Endodermal cell (in vitro differentiated cells): ENCODE measurements at regions not wholly inside any gene's neighbourhood (a gene's known extent, or its start where the extent isn't known, plus 50 kb on each side); places are given as distances from the start of the nearest gene placed in this dataset.

Experiments used
- DNase-seq: peaks from one replicate; pipeline ENCODE4 v3.0.0-alpha.2; 2017
- H3K27ac ChIP-seq: 2 replicates; pipeline ENCODE4 v1.5.1; 2013; ENCODE audit warnings: mild to moderate bottlenecking, low read depth, low read length, moderate library complexity
- H3K27me3 ChIP-seq: 2 replicates; pipeline ENCODE4 v1.6.1; 2013; ENCODE audit warnings: mild to moderate bottlenecking, low read length, moderate library complexity; ENCODE audit not compliant: insufficient read depth, control insufficient read depth, poor library complexity, severe bottlenecking
- H3K36me3 ChIP-seq: 2 replicates; pipeline ENCODE4 v1.7.0; 2013; ENCODE audit warnings: mild to moderate bottlenecking, low read length, moderate library complexity; ENCODE audit not compliant: control insufficient read depth, insufficient read depth
- H3K4me1 ChIP-seq: one replicate; pipeline ENCODE4 v1.7.0; 2013; ENCODE audit warnings: low read length; ENCODE audit not compliant: control insufficient read depth, insufficient read depth
- H3K4me3 ChIP-seq: 2 replicates; pipeline ENCODE4 v1.5.1; 2013; ENCODE audit warnings: mild to moderate bottlenecking, low read length, moderate library complexity
- H3K9ac ChIP-seq: 2 replicates; pipeline ENCODE4 v1.6.1; 2013; ENCODE audit warnings: mild to moderate bottlenecking, low read length, moderate library complexity; ENCODE audit not compliant: poor library complexity, severe bottlenecking; ENCODE audit errors: extremely low read depth
- H3K9me3 ChIP-seq: 2 replicates; pipeline ENCODE4 v1.6.1; 2013; ENCODE audit warnings: mild to moderate bottlenecking, low read length, moderate library complexity; ENCODE audit not compliant: control insufficient read depth
- H3K27ac Mint-ChIP-seq: 2 replicates; pipeline ENCODE4 v1.8.0; 2020; ENCODE audit warnings: mixed read lengths
- H3K27me3 Mint-ChIP-seq: 2 replicates; pipeline ENCODE4 v1.8.0; 2021; ENCODE audit warnings: mild to moderate bottlenecking, mixed read lengths; ENCODE audit not compliant: insufficient read depth
- H3K36me3 Mint-ChIP-seq: 2 replicates; pipeline ENCODE4 v1.8.0; 2020; ENCODE audit warnings: low read depth, mixed read lengths
- H3K4me1 Mint-ChIP-seq: 2 replicates; pipeline ENCODE4 v1.8.0; 2020; ENCODE audit warnings: mixed read lengths
- H3K4me3 Mint-ChIP-seq: 2 replicates; pipeline ENCODE4 v1.8.0; 2020; ENCODE audit warnings: mild to moderate bottlenecking, moderate library complexity, mixed read lengths
- H3K9me3 Mint-ChIP-seq: 2 replicates; pipeline ENCODE4 v1.8.0; 2020; ENCODE audit warnings: mild to moderate bottlenecking, mixed read lengths
- CTCF ChIP-seq: fragments of 200-600 bp; sonication (generic); conservative IDR thresholded peaks from 2 replicates; pipeline ENCODE4 v1.5.0; 2021; ENCODE audit warnings: antibody characterized with exemption, mild to moderate bottlenecking
- WGBS, 2 experiments: methylation state at CpG; one replicate each; pipeline versions ENCODE4 v1.1.5 to v1.1.7; 2013; ENCODE audit warnings: missing lambda C conversion rate in 2 of 2, mixed read lengths in 1 of 2; ENCODE audit not compliant: insufficient coverage in 1 of 2, insufficient read length in 1 of 2; 5-methylcytosine and 5-hydroxymethylcytosine counted together

- Histone ChIP-seq H3K27ac (no peak overlapping the region), H3K4me3 (no peak overlapping the region), H3K9ac (no peak overlapping the region), H3K36me3 (no peaks in the 10 kb centered on the region), H3K9me3 (no peaks in the 10 kb centered on the region), H3K27me3 (no peaks in the 10 kb centered on the region), H3K4me1 (no peaks in the 10 kb centered on the region)
- no peak overlapping the region for H3K4me3 Mint-ChIP-seq
- H3K9me3 Mint-ChIP-seq = no peaks in the 10 kb centered on the region
- peaks cover 9% of the 10 kb centered on the region for H3K4me1 Mint-ChIP-seq
- no peak overlapping the region for H3K27ac Mint-ChIP-seq
- no peaks in the 10 kb centered on the region for H3K27me3 Mint-ChIP-seq
- H3K36me3 Mint-ChIP-seq = no peaks in the 10 kb centered on the region
- 73 to 84% methylated on average over 4 to 5 of the region's 5 CpGs for WGBS, 2 experiments
- no peak for DNase-seq
- no peak for TF ChIP-seq CTCF
Measured at GRCh38 chr2:71794611-71795010, 341.2 kb downstream of the DYSF start.

GRCh38 chr2:71793926-71794325, 340.6 kb downstream of the DYSF start:
- Histone ChIP-seq H3K9me3 (no peaks in the 10 kb centered on the region), H3K27ac (no peak overlapping the region), H3K4me1 (no peaks in the 10 kb centered on the region), H3K9ac (no peak overlapping the region), H3K4me3 (no peak overlapping the region), H3K36me3 (no peaks in the 10 kb centered on the region), H3K27me3 (no peaks in the 10 kb centered on the region)
- peaks cover 9% of the 10 kb centered on the region for H3K4me1 Mint-ChIP-seq
- H3K36me3 Mint-ChIP-seq = no peaks in the 10 kb centered on the region
- DNase-seq = no peak
- no peaks in the 10 kb centered on the region for H3K9me3 Mint-ChIP-seq
- 95% methylated on average over 2 of the region's 2 CpGs; no CpG with 5 or more reads in 1 of the 2 experiments for WGBS, 2 experiments
- H3K27me3 Mint-ChIP-seq = no peaks in the 10 kb centered on the region
- TF ChIP-seq CTCF = no peak
- H3K4me3 Mint-ChIP-seq = no peak overlapping the region
- H3K27ac Mint-ChIP-seq = no peak overlapping the region

GRCh38 chr2:71792926-71793761, 339.8 kb downstream of the DYSF start:
- Histone ChIP-seq H3K36me3 (no peaks in the 10 kb centered on the region), H3K9ac (no peak overlapping the region), H3K4me1 (no peaks in the 10 kb centered on the region), H3K27me3 (no peaks in the 10 kb centered on the region), H3K27ac (no peak overlapping the region), H3K9me3 (no peaks in the 10 kb centered on the region), H3K4me3 (no peak overlapping the region)
- no peaks in the 10 kb centered on the region for H3K9me3 Mint-ChIP-seq
- H3K27ac Mint-ChIP-seq = no peak overlapping the region
- no peaks in the 10 kb centered on the region for H3K36me3 Mint-ChIP-seq
- peaks cover 9% of the 10 kb centered on the region for H3K4me1 Mint-ChIP-seq
- H3K4me3 Mint-ChIP-seq = no peak overlapping the region
- 93 to 98% methylated on average over 8 to 10 of the region's 10 CpGs for WGBS, 2 experiments
- H3K27me3 Mint-ChIP-seq = no peaks in the 10 kb centered on the region
- no peak for TF ChIP-seq CTCF
- DNase-seq = no peak
